ENCODE measurements at regions not wholly inside any gene's neighbourhood (a gene's known extent, or its start where the extent isn't known, plus 50 kb on each side); places are given as distances from the start of the nearest gene placed in this dataset.

DNA sequence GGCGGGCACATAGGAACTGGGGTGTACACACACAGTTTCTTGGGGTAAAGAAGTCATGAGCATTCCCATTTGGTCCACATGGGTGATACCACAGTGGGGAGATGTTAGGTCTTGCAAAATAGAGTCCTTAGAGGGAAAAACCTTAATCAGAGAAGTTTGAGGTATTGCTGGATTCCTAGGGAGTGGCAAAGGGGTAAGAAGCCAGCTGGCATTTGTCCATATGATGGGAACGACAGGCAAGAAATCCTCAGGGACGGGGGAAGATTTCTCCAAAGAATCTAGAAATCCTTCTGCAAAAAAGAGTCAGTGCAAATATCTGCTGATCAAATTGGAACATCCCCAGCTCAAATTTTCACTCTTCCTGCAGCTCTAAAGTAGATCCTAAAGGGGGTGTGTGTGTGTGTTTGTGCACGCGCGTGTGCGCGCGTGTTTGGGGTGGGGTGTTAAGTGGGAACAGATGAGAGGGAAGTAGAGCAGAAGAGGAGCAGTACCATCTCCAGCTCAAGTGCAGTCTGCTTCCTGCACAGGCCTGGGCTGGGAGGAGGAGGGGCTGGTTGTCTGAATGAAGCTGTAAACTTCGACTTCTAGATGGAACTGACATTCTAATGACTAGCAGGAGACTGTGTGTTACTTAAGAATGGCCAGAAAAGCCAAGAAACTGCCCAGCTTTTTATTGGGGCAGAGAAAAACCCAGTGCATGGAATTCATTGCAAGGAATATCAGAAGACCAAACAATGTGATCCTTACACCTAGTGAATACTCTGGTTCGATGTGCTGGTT, 168.0 kb downstream of the SPP2 start:
- intact Hi-C loops (cut with DNase I): no loop called here
- WGBS, 4 donors: 50 to 60% (median 57%) methylated on average over 11 of the region's 11 CpGs

DNA sequence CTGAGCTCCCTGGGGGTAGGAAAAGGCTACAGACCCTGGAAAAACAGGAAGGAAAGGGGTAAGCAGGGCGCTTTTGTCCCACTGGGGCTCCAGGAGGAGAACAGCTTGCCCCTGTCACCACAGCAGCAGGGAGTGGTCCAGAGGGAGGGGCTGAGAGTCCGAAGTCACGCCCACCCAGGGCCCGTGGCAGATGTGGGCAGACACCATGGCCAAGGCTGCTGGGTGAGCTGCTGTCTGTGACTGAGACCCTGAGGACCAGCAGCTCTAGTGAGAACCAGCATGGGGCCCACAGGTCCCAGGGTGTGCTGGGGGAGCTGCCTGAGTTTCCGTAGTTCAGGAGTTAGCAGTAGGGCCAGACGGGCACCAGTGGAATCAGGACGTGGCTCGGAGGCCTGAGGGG, 162.0 kb downstream of the SPP2 start:
- H3K36me3 ChIP-seq (replicated peaks in 1 of 2): no peaks in the 10 kb centered on the region
- peaks cover 0 to 5% of the 10 kb centered on the region in 2 donors for H3K4me1 ChIP-seq (replicated peaks in 1 of 2)
- TF ChIP-seq POLR2A (IDR thresholded peaks at IDR 0.05): no peak
- TF ChIP-seq, protein P1, sequence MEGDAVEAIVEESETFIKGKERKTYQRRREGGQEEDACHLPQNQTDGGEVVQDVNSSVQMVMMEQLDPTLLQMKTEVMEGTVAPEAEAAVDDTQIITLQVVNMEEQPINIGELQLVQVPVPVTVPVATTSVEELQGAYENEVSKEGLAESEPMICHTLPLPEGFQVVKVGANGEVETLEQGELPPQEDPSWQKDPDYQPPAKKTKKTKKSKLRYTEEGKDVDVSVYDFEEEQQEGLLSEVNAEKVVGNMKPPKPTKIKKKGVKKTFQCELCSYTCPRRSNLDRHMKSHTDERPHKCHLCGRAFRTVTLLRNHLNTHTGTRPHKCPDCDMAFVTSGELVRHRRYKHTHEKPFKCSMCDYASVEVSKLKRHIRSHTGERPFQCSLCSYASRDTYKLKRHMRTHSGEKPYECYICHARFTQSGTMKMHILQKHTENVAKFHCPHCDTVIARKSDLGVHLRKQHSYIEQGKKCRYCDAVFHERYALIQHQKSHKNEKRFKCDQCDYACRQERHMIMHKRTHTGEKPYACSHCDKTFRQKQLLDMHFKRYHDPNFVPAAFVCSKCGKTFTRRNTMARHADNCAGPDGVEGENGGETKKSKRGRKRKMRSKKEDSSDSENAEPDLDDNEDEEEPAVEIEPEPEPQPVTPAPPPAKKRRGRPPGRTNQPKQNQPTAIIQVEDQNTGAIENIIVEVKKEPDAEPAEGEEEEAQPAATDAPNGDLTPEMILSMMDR (IDR thresholded peaks at IDR 0.05): no peak
- DNase-seq: no peak
- WGBS, 4 donors: 81 to 87% (median 85%) methylated on average over 5 to 8 of the region's 8 CpGs
- intact Hi-C loops (cut with DNase I): no loop called here
- no peak overlapping the region for H3K27ac ChIP-seq
- H3K9me3 ChIP-seq (replicated peaks in 1 of 3): no peaks in the 10 kb centered on the region
- no peaks in the 10 kb centered on the region for H3K27me3 ChIP-seq
- H3K4me3 ChIP-seq: no peak overlapping the region

More for the DNA sequence above, 168.0 kb downstream of the SPP2 start:
- H3K27ac ChIP-seq: no peak overlapping the region
- H3K9me3 ChIP-seq (replicated peaks in 1 of 3): no peaks in the 10 kb centered on the region
- no peak for DNase-seq
- no peaks in the 10 kb centered on the region for H3K36me3 ChIP-seq (replicated peaks in 1 of 2)
- no peaks in the 10 kb centered on the region for H3K4me1 ChIP-seq (replicated peaks in 1 of 2)
- no peaks in the 10 kb centered on the region for H3K27me3 ChIP-seq
- TF ChIP-seq POLR2A (IDR thresholded peaks at IDR 0.05): no peak
- TF ChIP-seq, protein P1 (IDR thresholded peaks at IDR 0.05): no peak
- no peak overlapping the region for H3K4me3 ChIP-seq

DNA sequence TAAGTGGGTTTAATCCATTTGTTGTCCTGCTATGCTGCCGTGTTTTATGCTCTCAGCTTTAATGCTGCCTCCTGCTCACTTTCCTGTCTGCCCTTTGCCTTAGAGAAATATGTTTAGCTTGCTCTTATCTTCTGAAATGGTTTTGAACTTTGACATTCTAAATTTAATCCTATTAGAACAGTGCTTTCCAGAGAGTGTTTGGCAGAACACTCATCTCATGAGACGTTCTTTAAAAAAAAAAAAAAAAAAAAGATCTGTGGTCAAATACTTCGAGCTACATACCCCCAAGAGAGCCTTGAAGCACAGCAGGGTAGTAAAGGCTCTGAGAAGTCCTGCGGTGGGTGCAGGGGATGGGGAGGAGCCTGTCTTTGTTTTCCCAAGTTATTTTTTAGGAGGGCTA, 161.3 kb downstream of the SPP2 start:
- H3K27me3 ChIP-seq: no peaks in the 10 kb centered on the region
- intact Hi-C loops (cut with DNase I): no loop called here
- no peaks in the 10 kb centered on the region for H3K36me3 ChIP-seq (replicated peaks in 1 of 2)
- no peak for TF ChIP-seq POLR2A (IDR thresholded peaks at IDR 0.05)
- TF ChIP-seq, protein P1 (IDR thresholded peaks at IDR 0.05): no peak
- DNase-seq: no peak
- WGBS, 4 donors: 24 to 35% (median 32%) methylated on average over 4 of the region's 4 CpGs
- H3K4me3 ChIP-seq: no peak overlapping the region
- no peak overlapping the region for H3K27ac ChIP-seq
- no peaks in the 10 kb centered on the region for H3K9me3 ChIP-seq (replicated peaks in 1 of 3)
- peaks cover 0 to 5% of the 10 kb centered on the region in 2 donors for H3K4me1 ChIP-seq (replicated peaks in 1 of 2)

DNA sequence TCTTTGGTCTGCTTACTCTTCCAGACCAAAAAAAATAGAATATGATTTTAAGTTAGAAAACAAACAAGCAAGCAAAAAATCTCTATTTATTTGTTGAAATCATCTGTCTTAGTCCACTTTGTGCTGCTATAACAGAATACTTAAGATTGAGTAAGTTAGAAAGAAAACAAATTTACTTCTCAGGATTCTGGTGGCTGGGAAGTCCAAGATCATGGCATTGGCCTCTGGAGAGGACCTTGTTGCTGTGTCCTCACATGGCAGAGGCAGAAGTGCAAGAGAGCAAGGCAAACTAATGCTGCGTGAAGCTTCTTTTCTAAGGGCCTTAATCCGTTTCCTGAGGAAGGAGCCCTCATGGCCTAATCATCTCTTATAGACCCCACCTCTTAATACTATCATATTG, 156.2 kb downstream of the SPP2 start:
- no peaks in the 10 kb centered on the region for H3K27me3 ChIP-seq
- no peak overlapping the region for H3K27ac ChIP-seq
- intact Hi-C loops (cut with DNase I): no loop called here
- H3K36me3 ChIP-seq (replicated peaks in 1 of 2): no peaks in the 10 kb centered on the region
- no peak for DNase-seq
- TF ChIP-seq POLR2A (IDR thresholded peaks at IDR 0.05): no peak
- TF ChIP-seq, protein P1 (IDR thresholded peaks at IDR 0.05): no peak
- 69 to 94% (median 89%) methylated on average over 2 of the region's 2 CpGs for WGBS, 4 donors
- H3K4me1 ChIP-seq (replicated peaks in 1 of 2): peaks cover 0 to 14% of the 10 kb centered on the region in 2 donors
- no peaks in the 10 kb centered on the region for H3K9me3 ChIP-seq (replicated peaks in 1 of 3)
- H3K4me3 ChIP-seq: no peak overlapping the region
